Globus pallidus (tissue), 1 donor: ENCODE measurements at regions not wholly inside any gene's neighbourhood (a gene's known extent, or its start where the extent isn't known, plus 50 kb on each side); places are given as distances from the start of the nearest gene placed in this dataset.
"Not testable (repeated sequence)": the region's sequence is repeated elsewhere in the genome, so short reads cannot be mapped to it uniquely, and the experiment has no call there.

Source experiments
- DNase-seq: peaks from one replicate; pipeline ENCODE4 v3.0.0-alpha.2; 2015; ENCODE audit warnings: low spot score

- DNase-seq, result not testable (repeated sequence)
Measured at GRCh38 chr9:87410047-87411005, 87.3 kb upstream of the DAPK1 start.

- DNase-seq, result no peak
Measured at GRCh38 chr9:87420884-87421283, 76.8 kb upstream of the DAPK1 start.

GRCh38 chr9:87421734-87422133 lies 75.9 kb upstream of the DAPK1 start:
- DNase-seq, result no peak

GRCh38 chr9:87422999-87423398 lies 74.7 kb upstream of the DAPK1 start:
- DNase-seq, result no peak

GRCh38 chr9:87423885-87424284 lies 73.8 kb upstream of the DAPK1 start:
- DNase-seq, result not testable (repeated sequence)

- no peak for DNase-seq
Measured at GRCh38 chr9:87425202-87425601, 72.5 kb upstream of the DAPK1 start.

- DNase-seq, result no peak
Measured at GRCh38 chr9:87427851-87428506, 69.7 kb upstream of the DAPK1 start.

- DNase-seq, result no peak
Measured at GRCh38 chr9:87428659-87429058, 69.0 kb upstream of the DAPK1 start.

GRCh38 chr9:87431837-87432236 lies 65.8 kb upstream of the DAPK1 start:
- DNase-seq, result no peak

- no peak for DNase-seq
Measured at GRCh38 chr9:87433853-87434252, 63.8 kb upstream of the DAPK1 start.

GRCh38 chr9:87434366-87434765 lies 63.3 kb upstream of the DAPK1 start:
- no peak for DNase-seq

GRCh38 chr9:87435189-87435880 lies 62.3 kb upstream of the DAPK1 start:
- no peak for DNase-seq

GRCh38 chr9:87436716-87437115 lies 61.0 kb upstream of the DAPK1 start:
- no peak for DNase-seq

GRCh38 chr9:87437966-87438365 lies 59.7 kb upstream of the DAPK1 start:
- DNase-seq, result no peak

GRCh38 chr9:87441251-87441650 lies 56.4 kb upstream of the DAPK1 start:
- no peak for DNase-seq

GRCh38 chr9:87442451-87442850 lies 55.2 kb upstream of the DAPK1 start:
- DNase-seq, result no peak

GRCh38 chr9:87443006-87443405 lies 54.7 kb upstream of the DAPK1 start:
- no peak for DNase-seq

- DNase-seq, result no peak
Measured at GRCh38 chr9:87443461-87443860, 54.2 kb upstream of the DAPK1 start.

- peak; percentile 9 for DNase-seq
Measured at GRCh38 chr9:87445646-87446045, 52.0 kb upstream of the DAPK1 start.

- DNase-seq, result no peak
Measured at GRCh38 chr9:87446527-87446926, 51.1 kb upstream of the DAPK1 start.

GRCh38 chr9:87447547-87448432 lies 49.9 kb upstream of the DAPK1 start:
- DNase-seq, result no peak
